Trophoblast cell (in vitro differentiated cells and primary cell): ENCODE measurements at regions not wholly inside any gene's neighbourhood (a gene's known extent, or its start where the extent isn't known, plus 50 kb on each side); places are given as distances from the start of the nearest gene placed in this dataset.

Experiments
- DNase-seq, 2 donors: peaks; one replicate each; pipeline ENCODE4 v3.0.0-alpha.2; 2016
- H2AFZ ChIP-seq: 2 replicates; pipeline ENCODE4 v1.6.1; 2013; ENCODE audit warnings: low read length, moderate library complexity, mild to moderate bottlenecking; ENCODE audit not compliant: insufficient read depth, poor library complexity
- H2AK5ac ChIP-seq: 2 replicates; pipeline ENCODE4 v1.6.1; 2013; ENCODE audit warnings: mild to moderate bottlenecking, low read length
- H2BK120ac ChIP-seq: 2 replicates; pipeline ENCODE4 v1.6.1; 2013; ENCODE audit warnings: low read length, mild to moderate bottlenecking, moderate library complexity; ENCODE audit not compliant: insufficient read depth, poor library complexity
- H2BK12ac ChIP-seq: 2 replicates; pipeline ENCODE4 v1.6.1; 2013; ENCODE audit warnings: mild to moderate bottlenecking, low read length, moderate library complexity
- H2BK5ac ChIP-seq: 2 replicates; pipeline ENCODE4 v1.6.1; 2013; ENCODE audit warnings: low read length, low read depth, moderate library complexity, mild to moderate bottlenecking; ENCODE audit not compliant: poor library complexity
- H3K14ac ChIP-seq: 2 replicates; pipeline ENCODE4 v1.6.1; 2013; ENCODE audit warnings: mild to moderate bottlenecking, low read length
- H3K18ac ChIP-seq: 2 replicates; pipeline ENCODE4 v1.6.1; 2013; ENCODE audit warnings: mild to moderate bottlenecking, low read length
- H3K23ac ChIP-seq: 2 replicates; pipeline ENCODE4 v1.6.1; 2013; ENCODE audit warnings: low read length
- H3K27ac ChIP-seq: 2 replicates; pipeline ENCODE4 v1.5.1; 2013; ENCODE audit warnings: low read depth, mild to moderate bottlenecking, inconsistent platforms, low read length, moderate library complexity
- H3K27me3 ChIP-seq: 2 replicates; pipeline ENCODE4 v1.6.1; 2013; ENCODE audit warnings: inconsistent platforms, mild to moderate bottlenecking, low read length, moderate library complexity; ENCODE audit not compliant: insufficient read depth
- H3K36me3 ChIP-seq, 2 experiments: 1 replicate in 1 of 2; 2 replicates in 1 of 2; pipeline ENCODE4 v1.6.1; 2013; ENCODE audit warnings: low read length in 2 of 2, mild to moderate bottlenecking in 2 of 2, moderate library complexity in 1 of 2; ENCODE audit not compliant: insufficient read depth in 2 of 2, control insufficient read depth in 1 of 2
- H3K4ac ChIP-seq: 2 replicates; pipeline ENCODE4 v1.6.1; 2013; ENCODE audit warnings: low read depth, mild to moderate bottlenecking, low read length, moderate library complexity
- H3K4me1 ChIP-seq, 2 experiments: 1 replicate in 1 of 2; 2 replicates in 1 of 2; pipeline ENCODE4 v1.6.1; 2013; ENCODE audit warnings: low read length in 2 of 2, mild to moderate bottlenecking in 2 of 2, moderate library complexity in 1 of 2; ENCODE audit not compliant: insufficient read depth in 2 of 2, control insufficient read depth in 1 of 2
- H3K4me2 ChIP-seq: 2 replicates; pipeline ENCODE4 v1.6.1; 2013; ENCODE audit warnings: inconsistent platforms, mild to moderate bottlenecking, low read length, moderate library complexity
- H3K4me3 ChIP-seq: 2 replicates; pipeline ENCODE4 v1.5.1; 2013; ENCODE audit warnings: mild to moderate bottlenecking, low read depth, low read length, inconsistent platforms
- H3K79me1 ChIP-seq: one replicate; pipeline ENCODE4 v1.6.1; 2013; ENCODE audit warnings: low read length
- H3K79me2 ChIP-seq: 2 replicates; pipeline ENCODE4 v1.6.1; 2013; ENCODE audit warnings: low read length, mild to moderate bottlenecking; ENCODE audit not compliant: control insufficient read depth, insufficient read depth, poor library complexity
- H3K9ac ChIP-seq: 2 replicates; pipeline ENCODE4 v1.6.1; 2013; ENCODE audit warnings: mild to moderate bottlenecking, low read length
- H3K9me3 ChIP-seq: 2 replicates; pipeline ENCODE4 v1.6.1; 2013; ENCODE audit warnings: low read depth, mild to moderate bottlenecking, control low read depth, inconsistent platforms, low read length; ENCODE audit not compliant: insufficient read depth
- H4K12ac ChIP-seq: 2 replicates; pipeline ENCODE4 v1.6.1; 2013; ENCODE audit warnings: low read depth, mild to moderate bottlenecking, low read length, moderate library complexity
- H4K8ac ChIP-seq: 2 replicates; pipeline ENCODE4 v1.6.1; 2013; ENCODE audit warnings: low read depth, mild to moderate bottlenecking, low read length, moderate library complexity
- H4K91ac ChIP-seq: one replicate; pipeline ENCODE4 v1.6.1; 2013; ENCODE audit warnings: low read depth, mild to moderate bottlenecking, low read length, moderate library complexity
- WGBS: extraction: QIAGEN DNeasy Blood & Tissue Kit; methylation state at CpG from one replicate; pipeline ENCODE4 v1.1.7; 2013; ENCODE audit warnings: missing lambda C conversion rate; ENCODE audit not compliant: insufficient read length, insufficient coverage; ENCODE audit errors: extremely low coverage; 5-methylcytosine and 5-hydroxymethylcytosine counted together

- Histone ChIP-seq H4K91ac (no peak overlapping the region), H2BK5ac (no peak overlapping the region), H3K23ac (no peak overlapping the region), H3K9me3 (no peaks in the 10 kb centered on the region), H3K14ac (no peak overlapping the region), H2AFZ (no peak overlapping the region), H3K27ac (no peak overlapping the region), H2AK5ac (no peak overlapping the region), H3K27me3 (no peaks in the 10 kb centered on the region), H4K8ac (no peak overlapping the region), H3K18ac (no peak overlapping the region), H3K4me1 (no peaks in the 10 kb centered on the region), H3K4me2 (no peak overlapping the region), H3K79me1 (no peaks in the 10 kb centered on the region), H3K9ac (no peak overlapping the region), H3K4me3 (no peak overlapping the region), H2BK120ac (no peak overlapping the region), H4K12ac (no peak overlapping the region), H3K36me3 (no peaks in the 10 kb centered on the region), H2BK12ac (no peak overlapping the region), H3K79me2 (no peaks in the 10 kb centered on the region), H3K4ac (no peak overlapping the region)
- no peak for DNase-seq
- WGBS = no CpG with 5 or more reads among the region's 4 CpGs
Observed at GRCh38 chr18:27848336-27848735, 328.6 kb downstream of the CDH2 start.

GRCh38 chr18:27847412-27847811, 329.5 kb downstream of the CDH2 start:
- Histone ChIP-seq H2BK120ac (no peak overlapping the region), H2BK12ac (no peak overlapping the region), H3K9ac (no peak overlapping the region), H3K14ac (no peak overlapping the region), H4K8ac (no peak overlapping the region), H3K79me1 (no peaks in the 10 kb centered on the region), H3K18ac (no peak overlapping the region), H3K23ac (no peak overlapping the region), H3K27ac (no peak overlapping the region), H3K27me3 (no peaks in the 10 kb centered on the region), H2AK5ac (no peak overlapping the region), H3K4me3 (no peak overlapping the region), H3K4me1 (no peaks in the 10 kb centered on the region), H2BK5ac (no peak overlapping the region), H4K91ac (no peak overlapping the region), H3K79me2 (no peaks in the 10 kb centered on the region), H3K36me3 (no peaks in the 10 kb centered on the region), H2AFZ (no peak overlapping the region), H4K12ac (no peak overlapping the region), H3K9me3 (no peaks in the 10 kb centered on the region), H3K4ac (no peak overlapping the region), H3K4me2 (no peak overlapping the region)
- DNase-seq = no peak
- 100% methylated on average over 1 of the region's 4 CpGs for WGBS

- Histone ChIP-seq H3K27ac (no peak overlapping the region), H3K79me1 (no peaks in the 10 kb centered on the region), H2AK5ac (no peak overlapping the region), H3K36me3 (no peaks in the 10 kb centered on the region), H3K4me2 (no peak overlapping the region), H2BK12ac (no peak overlapping the region), H3K23ac (no peak overlapping the region), H3K9me3 (no peaks in the 10 kb centered on the region), H4K91ac (no peak overlapping the region), H2BK5ac (no peak overlapping the region), H4K8ac (no peak overlapping the region), H2AFZ (no peak overlapping the region), H3K4me1 (no peaks in the 10 kb centered on the region), H2BK120ac (no peak overlapping the region), H4K12ac (no peak overlapping the region), H3K18ac (no peak overlapping the region), H3K4ac (no peak overlapping the region), H3K14ac (no peak overlapping the region), H3K4me3 (no peak overlapping the region), H3K9ac (no peak overlapping the region), H3K27me3 (no peaks in the 10 kb centered on the region), H3K79me2 (no peaks in the 10 kb centered on the region)
- no peak for DNase-seq
- WGBS = no CpG with 5 or more reads among the region's 2 CpGs
Observed at GRCh38 chr18:27845897-27846296, 331.0 kb downstream of the CDH2 start.

GRCh38 chr18:27843783-27844777, 332.9 kb downstream of the CDH2 start:
- Histone ChIP-seq H4K12ac (no peak overlapping the region), H3K18ac (no peak overlapping the region), H3K9me3 (no peaks in the 10 kb centered on the region), H3K4me3 (no peak overlapping the region), H3K27ac (no peak overlapping the region), H3K14ac (no peak overlapping the region), H3K79me1 (no peaks in the 10 kb centered on the region), H3K79me2 (no peaks in the 10 kb centered on the region), H2BK120ac (no peak overlapping the region), H2AK5ac (no peak overlapping the region), H3K36me3 (no peaks in the 10 kb centered on the region), H2BK5ac (no peak overlapping the region), H2BK12ac (no peak overlapping the region), H2AFZ (no peak overlapping the region), H3K27me3 (no peaks in the 10 kb centered on the region), H4K8ac (no peak overlapping the region), H3K4ac (no peak overlapping the region), H4K91ac (no peak overlapping the region), H3K4me2 (no peak overlapping the region), H3K9ac (no peak overlapping the region), H3K23ac (no peak overlapping the region), H3K4me1 (no peaks in the 10 kb centered on the region)
- DNase-seq = no peak
- no CpG with 5 or more reads among the region's 3 CpGs for WGBS
